GM18498 (cell line): ENCODE measurements at regions not wholly inside any gene's neighbourhood (a gene's known extent, or its start where the extent isn't known, plus 50 kb on each side); places are given as distances from the start of the nearest gene placed in this dataset.
"Not testable (repeated sequence)": the region's sequence is repeated elsewhere in the genome, so short reads cannot be mapped to it uniquely, and the experiment has no call there.

Source experiments
- ATAC-seq: cut with Tn5 transposase; IDR thresholded peaks from one replicate; pipeline ENCODE4 v1.9.1; 2021; ENCODE audit warnings: mild to moderate bottlenecking, moderate library complexity; ENCODE audit not compliant: unreplicated experiment

GRCh38 chr9:93813221-93814076, 141.7 kb downstream of the BARX1 start:
- no peak for ATAC-seq

GRCh38 chr9:93812410-93812668, 142.8 kb downstream of the BARX1 start:
- ATAC-seq: no peak

- ATAC-seq: no peak
Observed at GRCh38 chr9:93810028-93810971, 144.9 kb downstream of the BARX1 start.

- no peak for ATAC-seq
Observed at GRCh38 chr9:93809204-93809940, 145.8 kb downstream of the BARX1 start.

GRCh38 chr9:93808115-93809029, 146.8 kb downstream of the BARX1 start:
- ATAC-seq: no peak

GRCh38 chr9:93807166-93808074, 147.7 kb downstream of the BARX1 start:
- ATAC-seq: no peak

GRCh38 chr9:93801581-93802284, 153.4 kb downstream of the BARX1 start:
- no peak for ATAC-seq

GRCh38 chr9:93801120-93801519, 154.0 kb downstream of the BARX1 start:
- no peak for ATAC-seq

- no peak for ATAC-seq
Observed at GRCh38 chr9:93792358-93792757, 162.8 kb downstream of the BARX1 start.

- ATAC-seq: no peak
Observed at GRCh38 chr9:93786204-93786603, 169.0 kb downstream of the BARX1 start.

GRCh38 chr9:93776873-93777272, 178.3 kb downstream of the BARX1 start:
- no peak for ATAC-seq

- ATAC-seq: no peak
Observed at GRCh38 chr9:93776256-93776655, 178.9 kb downstream of the BARX1 start.

- ATAC-seq: no peak
Observed at GRCh38 chr9:93774331-93775102, 180.6 kb downstream of the BARX1 start.

- ATAC-seq: no peak
Observed at GRCh38 chr9:93771276-93771675, 183.9 kb downstream of the BARX1 start.

- no peak for ATAC-seq
Observed at GRCh38 chr9:93761822-93762221, 185.4 kb downstream of the PHF2 start.

- ATAC-seq: no peak
Observed at GRCh38 chr9:93750045-93750444, 173.7 kb downstream of the PHF2 start.

GRCh38 chr9:93748827-93749226, 172.4 kb downstream of the PHF2 start:
- not testable (repeated sequence) for ATAC-seq

GRCh38 chr9:93731963-93732362, 155.6 kb downstream of the PHF2 start:
- ATAC-seq: no peak
